Medulla oblongata (tissue), 1 donor: ENCODE measurements at regions not wholly inside any gene's neighbourhood (a gene's known extent, or its start where the extent isn't known, plus 50 kb on each side); places are given as distances from the start of the nearest gene placed in this dataset.

Source experiments
- DNase-seq: peaks from one replicate; pipeline ENCODE4 v3.0.0-alpha.2; 2015; ENCODE audit errors: extremely low spot score

DNA sequence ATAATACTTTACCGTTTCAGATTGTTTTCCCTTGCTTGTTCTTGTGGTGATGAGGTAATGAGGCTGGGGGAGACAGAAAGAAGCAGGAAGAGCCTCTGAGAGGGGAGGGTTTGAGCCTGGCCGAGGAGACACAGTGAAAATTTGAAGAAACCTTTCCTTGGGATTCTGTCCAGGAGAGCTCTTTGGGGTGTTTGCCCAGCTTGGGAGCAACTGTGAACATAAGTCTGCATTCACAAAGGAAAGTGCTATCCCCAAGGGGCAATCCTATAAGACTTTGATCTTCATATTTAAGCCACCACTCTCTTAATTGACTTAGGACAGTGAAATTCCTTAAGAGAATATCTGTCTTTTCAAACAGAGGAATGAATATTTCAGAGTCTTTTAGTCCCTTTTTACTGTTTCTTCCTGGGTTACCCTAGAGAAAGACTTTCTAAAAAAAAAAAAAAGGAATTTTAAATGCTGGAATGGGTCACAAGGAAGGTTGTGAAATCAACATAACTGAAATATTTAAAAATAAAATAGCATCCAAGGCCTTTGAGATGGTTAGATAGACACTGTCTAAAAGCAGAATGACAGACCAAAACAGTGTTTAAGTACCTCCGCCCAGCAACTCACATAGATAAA lies 52.5 kb upstream of the STAM2 start:
- DNase-seq = peak; percentile 47

DNA sequence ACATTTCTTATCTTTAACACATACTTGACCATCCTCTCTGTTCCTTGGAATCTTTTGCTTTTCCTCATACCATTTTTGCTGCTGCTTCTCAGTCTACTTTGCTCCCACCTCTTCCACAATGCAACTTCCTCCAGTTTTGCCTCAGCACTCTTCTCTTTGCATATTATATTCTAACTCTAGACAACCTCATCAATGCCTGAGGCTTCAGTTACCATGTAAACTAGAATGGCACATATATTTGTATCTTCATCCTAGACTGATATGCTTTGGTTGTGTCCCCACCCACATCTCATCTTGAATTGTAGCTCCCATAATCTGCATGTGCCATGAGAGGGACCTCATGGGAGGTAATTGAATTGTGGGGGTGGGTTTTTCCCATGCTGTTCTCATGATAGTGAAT lies 55.9 kb upstream of the STAM2 start:
- no peak for DNase-seq

DNA sequence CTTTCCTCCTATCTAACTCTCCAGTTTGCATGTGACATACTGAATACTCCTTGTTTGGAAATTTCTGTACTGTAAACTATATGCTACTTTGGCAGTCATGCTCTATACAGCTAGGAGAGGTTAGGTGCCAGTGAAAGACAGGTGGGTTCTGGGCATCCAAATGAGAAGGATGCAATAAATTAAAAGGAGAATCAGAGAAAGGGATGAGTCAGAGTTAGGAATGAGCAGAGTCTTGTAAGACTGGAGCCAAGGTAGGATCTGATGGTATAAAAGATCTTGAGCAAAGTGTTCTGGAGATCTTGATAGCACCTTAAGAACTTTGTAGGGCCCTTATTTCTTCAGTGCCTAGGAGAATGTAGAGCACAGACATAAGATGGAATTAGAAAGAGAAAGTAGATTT lies 58.7 kb upstream of the STAM2 start:
- DNase-seq = no peak

DNA sequence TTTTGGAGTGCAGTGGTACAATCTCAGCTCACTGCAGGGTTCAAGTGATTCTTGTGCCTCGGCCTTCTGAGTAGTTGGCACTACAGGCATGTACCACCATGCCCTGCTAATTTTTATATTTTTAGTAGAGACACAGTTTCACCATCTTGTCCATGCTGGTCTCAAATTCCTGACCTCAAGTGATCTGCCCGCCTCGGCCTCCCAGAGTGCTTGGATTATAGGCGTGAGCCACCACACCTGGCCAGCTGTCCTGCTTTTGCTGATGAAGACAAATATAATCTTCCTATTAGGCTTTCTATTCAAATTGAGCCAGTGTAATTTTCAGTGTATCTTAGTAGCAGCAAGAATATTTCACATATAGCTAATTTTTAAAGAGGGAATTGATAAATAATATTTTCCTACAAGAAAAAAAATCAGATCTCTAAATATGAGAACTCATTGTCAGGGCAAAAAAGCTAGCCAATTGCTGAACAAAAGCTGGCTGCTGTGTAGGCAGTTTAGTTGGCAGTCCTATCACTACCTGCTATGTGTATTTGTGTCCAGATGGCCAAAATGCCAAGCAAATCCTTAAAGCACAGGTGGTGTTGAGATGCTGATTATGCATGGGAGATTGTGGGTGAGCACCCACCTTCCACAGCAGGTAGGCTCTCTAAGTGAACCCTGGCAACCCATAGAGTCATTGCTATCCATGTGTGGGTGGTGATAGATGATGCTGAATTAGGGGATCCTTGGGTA lies 60.8 kb upstream of the STAM2 start:
- DNase-seq = no peak

DNA sequence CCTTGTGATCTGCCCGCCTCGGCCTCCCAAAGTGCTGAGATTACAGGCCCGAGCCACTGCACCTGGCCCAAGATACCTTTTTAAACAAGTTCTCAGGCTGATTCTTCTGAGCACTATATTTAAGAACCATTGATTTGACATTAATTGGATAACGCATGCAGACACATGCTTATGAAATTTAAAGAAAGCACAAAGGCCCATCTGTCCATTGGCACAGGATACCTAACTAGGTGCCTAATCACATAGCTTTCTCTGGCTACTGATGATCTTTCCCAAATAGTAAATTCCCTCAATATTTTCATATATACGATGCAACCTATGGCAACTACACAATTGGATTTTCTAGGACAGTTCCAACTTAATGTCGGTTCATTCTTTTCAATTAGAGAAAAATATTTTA lies 62.5 kb upstream of the STAM2 start:
- DNase-seq = no peak

DNA sequence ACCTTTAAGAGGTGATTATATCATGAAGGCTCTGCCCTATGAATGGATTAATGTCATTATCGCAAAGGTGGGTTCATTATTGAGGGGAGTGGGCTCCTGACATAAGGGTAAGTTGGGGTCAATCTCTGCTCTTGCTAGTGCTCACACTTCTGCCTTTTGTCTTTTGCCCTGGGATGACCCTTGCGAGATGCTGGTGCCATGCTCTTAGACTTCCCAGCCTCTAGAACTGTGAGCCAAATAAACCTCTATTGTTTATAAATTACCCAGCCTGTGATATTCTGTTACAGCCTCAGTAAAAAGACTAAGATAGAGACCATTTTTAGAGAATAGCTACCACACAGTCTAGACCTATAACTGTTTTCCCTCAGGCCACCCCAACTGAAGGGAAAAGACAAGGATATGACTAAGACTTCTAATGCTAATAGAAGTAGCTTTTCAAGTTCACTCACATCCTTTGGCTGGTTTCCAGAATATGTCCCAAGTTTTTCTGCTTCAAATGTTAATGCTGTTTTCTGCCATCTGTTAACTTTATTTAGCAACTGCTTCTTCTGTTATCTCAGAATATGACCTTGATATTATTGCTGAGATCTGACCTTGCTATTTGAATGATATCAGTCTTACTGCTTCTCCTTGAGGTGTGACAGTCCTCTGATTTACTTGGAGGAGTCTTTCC lies 65.1 kb upstream of the STAM2 start:
- no peak for DNase-seq

DNA sequence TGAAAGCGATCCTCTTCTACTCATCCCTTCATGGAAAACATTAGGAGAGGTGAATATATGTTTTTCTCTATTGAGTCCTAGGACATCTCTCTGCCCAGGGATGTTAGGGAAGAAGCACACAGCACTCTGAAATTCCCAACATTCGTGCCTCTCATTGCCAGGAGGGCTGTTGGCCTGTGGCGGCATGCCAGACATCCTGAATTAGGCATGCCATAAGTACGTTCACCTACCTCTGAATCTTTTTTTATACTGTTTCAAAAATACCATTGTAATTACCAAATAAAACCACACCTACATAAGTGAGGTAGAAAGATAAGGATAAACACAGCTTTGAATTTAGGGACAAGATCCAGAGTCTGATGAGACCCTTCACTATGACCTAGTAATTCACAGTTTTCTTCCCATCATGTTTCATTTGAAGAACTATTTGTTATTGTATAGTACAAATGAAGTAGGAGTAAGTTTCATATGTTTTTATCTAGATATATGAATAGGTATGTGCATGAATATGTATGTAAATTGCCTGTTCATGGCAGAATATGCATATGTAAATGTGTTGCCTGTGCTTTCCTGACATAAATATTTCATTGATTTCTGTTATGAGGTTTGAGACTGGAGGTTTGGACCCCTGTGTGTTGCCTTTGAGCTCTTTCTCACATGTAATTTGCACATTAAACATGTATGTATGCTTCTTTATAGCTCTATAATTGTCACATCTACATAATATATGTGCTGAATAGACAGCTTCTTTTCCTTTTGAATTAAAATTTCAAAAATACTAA lies 66.6 kb upstream of the STAM2 start:
- DNase-seq = no peak

DNA sequence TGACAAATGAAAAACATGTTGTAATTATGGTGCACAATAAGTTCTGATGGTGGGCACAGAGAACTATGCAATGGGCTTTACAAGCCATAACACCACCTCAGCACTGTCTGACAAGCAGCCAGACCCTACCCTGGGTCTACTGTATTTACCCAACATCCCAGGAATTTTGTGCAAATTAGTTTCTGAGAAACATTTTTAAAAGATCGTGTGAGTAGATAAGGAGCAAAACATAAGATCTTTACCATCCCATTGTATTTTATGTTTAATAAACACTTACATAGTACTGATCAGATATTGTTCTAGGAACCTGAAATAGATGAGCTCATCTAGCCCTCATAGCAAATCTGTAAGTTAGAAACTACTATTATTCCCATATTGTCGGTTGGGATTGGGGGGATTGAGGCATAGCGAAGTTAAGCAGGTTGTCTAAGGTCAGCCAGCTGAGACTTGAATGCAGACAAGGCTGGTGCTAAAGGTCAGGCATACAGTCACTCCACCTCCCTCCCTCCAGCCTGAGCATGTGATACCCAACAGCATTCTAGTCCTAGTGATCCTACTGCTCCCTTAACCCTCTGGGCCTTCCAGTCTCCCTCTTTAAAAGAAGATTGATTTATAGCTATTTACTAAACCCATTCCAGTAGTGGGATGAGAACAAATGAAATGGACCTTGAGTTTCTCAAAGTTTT lies 67.4 kb upstream of the STAM2 start:
- DNase-seq = no peak

DNA sequence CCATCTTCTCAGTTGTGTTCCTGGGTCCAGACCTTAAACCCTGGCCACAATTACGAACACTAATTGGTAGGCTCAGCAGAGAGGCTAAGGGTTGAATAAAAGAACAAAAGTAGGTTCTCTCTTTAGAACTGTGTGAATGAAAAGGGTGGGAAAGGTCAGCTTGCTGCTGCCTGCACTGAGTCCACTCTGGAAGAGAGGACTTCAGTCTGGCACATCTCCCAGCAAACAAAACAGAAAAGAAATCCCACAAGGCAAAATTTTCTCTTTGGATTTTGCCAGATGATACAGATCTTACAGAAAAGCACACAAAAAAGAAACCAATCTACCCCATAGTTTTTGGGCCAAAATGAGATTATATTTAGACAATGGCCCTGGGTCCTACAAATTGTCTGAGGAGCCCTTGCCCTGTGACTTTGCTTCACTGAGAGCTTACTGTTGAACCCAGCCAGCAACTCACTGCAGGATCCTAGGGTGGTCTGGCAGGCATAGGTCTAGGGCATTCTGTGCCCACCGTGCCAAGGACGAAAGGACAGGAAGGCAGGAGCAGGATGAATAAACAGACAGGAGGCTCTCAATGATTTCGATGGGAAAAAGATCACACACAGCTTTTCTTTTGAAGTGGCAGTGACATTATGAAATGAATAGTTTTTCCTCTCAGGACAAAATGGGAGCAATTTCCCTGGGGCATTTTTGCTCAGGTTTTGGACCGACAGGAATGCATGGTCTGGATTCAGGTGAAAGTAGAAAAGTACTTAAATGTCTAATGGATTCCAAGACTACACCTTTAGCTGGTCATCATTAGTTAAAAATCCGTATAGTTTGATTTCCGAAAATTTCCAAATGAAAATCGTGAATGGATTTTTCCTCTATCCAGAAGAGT lies 68.4 kb upstream of the STAM2 start:
- peak; percentile 24 for DNase-seq

DNA sequence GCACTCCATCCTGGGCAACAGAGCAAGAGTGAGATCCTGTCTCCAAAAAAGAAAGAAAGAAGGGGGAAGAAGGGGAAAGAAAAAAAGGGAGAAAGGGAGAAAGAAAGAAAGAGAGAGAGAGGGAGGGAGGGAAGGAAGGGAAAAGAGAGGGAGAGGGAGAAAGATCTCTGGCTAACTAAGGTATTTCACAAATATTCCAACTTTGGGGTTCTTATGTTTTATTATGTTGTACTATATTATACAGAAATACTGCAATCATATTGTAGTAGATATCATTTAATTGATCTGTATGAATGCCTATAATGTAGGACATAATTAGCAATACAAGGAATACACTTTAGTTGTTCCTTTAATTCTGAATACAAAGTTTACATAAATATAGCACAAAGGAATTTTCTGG lies 70.1 kb upstream of the STAM2 start:
- no peak for DNase-seq

DNA sequence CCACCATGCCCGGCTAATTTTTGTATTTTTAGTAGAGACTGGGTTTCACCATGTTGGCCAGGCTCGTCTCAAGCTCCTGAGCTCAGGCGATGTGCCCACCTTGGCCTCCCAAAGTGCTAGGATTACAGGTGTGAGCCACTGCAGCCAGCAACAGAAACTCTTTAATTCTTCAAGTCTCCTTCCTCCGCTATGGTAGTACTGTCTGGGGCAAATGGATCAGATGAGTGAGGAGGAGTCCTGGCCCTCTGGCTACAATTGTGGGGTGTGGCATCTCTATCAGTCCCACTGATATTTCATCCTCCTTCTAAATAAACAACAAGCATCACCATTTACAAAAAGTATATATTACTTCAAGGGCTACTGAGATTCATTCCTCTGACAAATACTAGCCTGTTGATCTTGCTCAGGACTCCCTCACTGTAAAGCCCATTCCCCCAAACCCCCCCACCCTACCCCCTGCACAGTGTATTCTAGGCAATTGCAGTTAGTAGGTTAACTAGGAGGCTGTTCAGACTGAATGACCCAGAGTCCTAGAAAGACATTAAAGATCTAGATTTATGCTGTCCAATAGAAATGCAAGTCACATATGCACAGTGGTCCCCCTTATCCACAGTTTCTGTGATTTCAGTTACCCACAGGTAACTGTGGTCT lies 71.2 kb upstream of the STAM2 start:
- DNase-seq = no peak

DNA sequence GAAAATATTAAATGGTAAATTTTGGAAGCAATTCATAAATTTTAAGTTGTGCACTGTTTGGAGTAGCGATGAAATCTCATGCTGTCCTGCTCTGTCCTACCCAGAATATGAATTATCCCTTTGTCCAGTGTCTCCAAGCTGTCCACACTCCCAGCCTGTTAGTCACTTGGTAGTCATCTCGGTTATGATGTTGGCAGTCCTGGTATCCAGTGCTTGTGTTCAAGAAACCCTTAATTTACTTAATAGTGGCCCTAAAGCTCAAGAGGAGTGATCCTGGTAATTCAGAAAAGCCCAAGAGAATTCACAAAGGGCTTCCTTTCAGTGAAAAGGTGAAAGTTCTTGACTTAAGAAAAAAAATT lies 71.8 kb upstream of the STAM2 start:
- peak; percentile 18 for DNase-seq

DNA sequence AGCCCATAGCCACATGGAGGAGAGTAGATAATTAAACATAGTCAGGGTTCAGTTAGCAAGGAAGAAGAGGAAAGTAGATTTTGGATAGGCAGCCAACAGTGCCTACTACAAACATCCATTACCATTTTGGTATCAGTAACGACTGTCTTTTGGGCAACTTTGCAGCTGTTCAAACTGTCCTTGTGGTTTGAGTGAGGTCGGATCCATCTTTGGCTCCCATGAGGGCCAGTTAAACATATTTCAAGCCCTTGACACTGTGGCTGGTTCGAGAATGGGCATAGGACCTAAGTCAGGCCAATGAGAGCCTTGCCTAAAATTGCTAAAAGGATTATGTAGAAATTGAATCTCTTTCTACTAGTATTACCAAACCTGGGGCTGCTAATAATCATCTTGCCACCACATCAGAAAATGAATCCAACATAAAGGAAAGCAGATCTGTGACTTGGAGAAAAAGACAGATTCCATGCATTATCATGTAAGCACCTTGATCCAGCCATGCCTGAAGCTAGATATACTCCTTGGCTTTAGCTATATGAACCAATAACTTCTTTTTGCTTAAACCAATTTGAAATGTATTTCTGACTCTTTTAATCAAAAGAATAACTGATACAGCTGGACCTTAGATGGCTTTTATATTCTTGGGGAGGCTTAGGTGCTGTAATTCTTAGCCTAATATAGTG lies 75.0 kb upstream of the STAM2 start:
- DNase-seq = no peak

DNA sequence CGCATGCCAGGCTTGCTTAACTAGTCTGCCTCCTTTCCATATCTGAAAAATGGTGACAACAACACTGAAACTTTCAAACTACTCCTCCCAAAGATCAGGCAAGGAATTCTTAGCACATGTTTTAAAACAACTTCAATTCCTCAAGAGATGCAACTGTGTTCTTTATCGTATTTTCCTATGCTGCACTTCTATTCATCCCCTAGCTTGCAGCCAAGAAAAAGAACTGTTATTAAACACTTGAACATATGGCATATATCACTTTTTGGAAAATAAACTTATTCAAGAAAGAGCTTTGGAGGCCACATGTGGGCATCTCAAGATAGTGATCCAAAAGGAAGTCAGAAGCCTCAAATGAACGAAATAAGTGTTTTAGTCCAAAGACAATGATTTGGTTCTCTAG lies 75.6 kb upstream of the STAM2 start:
- DNase-seq = no peak

DNA sequence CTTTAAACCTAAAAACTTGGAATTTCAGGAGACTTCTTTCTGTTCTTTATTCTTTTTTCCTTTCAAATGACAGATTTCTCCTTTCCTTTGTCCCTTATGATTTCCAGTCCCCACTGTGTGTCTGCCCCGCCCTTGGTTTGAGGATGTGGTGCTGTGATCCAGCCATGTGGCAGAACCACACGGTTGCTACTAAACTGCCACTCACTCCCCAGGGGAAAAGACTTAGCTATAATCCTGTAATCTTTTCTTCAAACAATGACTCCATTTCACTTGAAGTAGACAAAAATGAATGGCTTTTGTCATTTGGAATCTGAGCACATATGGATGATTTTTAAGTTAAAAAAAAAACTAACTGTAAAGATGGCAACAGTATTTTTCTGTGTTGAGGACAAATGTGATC lies 76.2 kb upstream of the STAM2 start:
- DNase-seq = no peak

DNA sequence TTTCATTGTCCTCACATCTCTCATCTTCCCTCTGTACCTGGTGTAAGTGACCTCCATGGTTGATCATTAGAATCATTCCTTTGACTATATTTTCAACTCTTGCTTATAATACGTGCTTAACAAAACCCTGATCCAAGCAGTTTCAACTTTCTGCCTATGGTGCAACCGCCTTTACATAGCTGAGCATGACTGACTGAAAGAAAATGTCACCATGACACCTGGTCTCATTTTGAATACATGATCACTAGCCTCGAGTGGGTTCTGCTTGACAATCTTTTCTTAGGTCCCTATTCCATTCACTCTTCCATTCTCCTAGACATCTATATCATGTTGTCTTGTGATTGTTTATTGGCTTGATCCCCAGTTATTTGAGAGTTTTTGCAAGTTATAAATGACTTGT lies 78.9 kb upstream of the STAM2 start:
- no peak for DNase-seq

DNA sequence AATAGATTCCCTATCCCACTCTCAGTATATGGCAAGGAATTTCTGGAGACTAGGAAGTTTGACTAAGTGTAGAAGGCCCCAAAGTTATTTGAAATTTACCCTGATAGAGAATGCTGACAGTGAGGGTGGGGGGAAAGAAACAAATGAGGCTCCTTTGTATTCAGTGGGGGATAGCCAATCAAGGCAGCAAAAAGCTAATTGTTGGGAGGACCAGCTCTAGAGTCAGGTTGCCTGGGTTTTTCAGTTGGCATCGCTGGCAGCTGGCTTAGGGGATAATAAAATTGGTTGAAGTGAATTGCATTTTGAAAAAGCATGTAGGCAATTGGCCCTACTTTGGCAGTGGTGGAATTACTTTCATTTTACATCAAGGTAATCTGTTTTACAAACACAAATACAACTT lies 79.4 kb upstream of the STAM2 start:
- DNase-seq = no peak

DNA sequence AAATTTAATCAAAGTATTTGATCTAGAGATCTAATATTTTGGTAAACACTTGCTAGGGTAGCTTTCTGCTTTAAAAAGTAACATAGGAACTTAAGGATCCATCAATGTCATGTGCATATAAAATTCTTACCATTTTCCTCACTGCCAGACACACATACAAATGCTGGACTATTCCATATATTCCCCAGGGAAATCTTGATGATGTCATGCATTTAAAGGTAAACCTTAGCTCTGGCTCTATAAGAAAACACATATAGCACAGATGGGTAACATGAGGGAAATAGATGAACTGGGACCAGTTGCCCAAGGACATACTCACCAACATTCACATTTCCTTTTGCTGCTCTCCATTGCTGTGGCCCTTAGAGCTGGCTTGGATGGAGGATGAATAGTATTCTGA lies 79.1 kb upstream of the FMNL2 start:
- DNase-seq = no peak

DNA sequence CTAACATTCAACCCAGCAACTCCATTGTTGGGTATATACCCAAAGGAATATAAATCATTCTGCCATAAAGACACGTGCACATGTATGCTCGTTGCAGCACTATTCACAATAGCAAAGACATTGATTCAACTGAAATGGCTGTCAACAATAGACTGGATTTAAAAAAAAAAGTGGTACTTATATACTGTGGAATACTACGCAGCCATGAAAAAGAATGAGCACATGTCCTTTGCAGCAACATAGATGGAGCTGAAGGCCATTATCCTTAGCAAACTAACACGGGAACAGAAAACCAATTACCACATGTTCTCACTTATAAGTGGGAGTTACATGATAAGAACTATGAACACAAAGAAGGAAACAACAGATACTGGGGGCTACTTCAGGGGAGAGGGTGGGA lies 74.0 kb upstream of the FMNL2 start:
- no peak for DNase-seq

DNA sequence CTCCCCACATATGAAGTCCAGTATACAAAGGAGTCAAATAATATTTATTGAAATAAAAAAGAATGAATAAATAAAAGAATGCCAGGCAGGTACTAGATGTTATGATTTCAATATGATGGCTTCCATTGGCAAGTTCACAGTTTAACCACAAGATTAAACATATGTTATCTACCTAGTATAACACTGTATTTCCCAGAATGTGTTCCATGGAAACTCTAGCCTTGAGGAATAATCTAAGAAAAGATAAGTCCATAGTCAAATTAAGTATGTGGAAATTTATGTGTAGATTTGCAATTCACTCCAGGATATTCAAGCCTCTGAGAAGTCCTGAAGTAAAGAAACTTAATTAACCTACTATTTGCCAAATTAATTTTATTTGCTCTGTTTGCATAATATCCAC lies 71.1 kb upstream of the FMNL2 start:
- DNase-seq = no peak
